Pulmonary artery endothelial cell (primary cell): ENCODE measurements at regions not wholly inside any gene's neighbourhood (a gene's known extent, or its start where the extent isn't known, plus 50 kb on each side); places are given as distances from the start of the nearest gene placed in this dataset.

Experiments used
- DNase-seq: peaks from one replicate; pipeline ENCODE4 v3.0.0-alpha.2; 2011; ENCODE audit warnings: low read depth, low spot score

DNA sequence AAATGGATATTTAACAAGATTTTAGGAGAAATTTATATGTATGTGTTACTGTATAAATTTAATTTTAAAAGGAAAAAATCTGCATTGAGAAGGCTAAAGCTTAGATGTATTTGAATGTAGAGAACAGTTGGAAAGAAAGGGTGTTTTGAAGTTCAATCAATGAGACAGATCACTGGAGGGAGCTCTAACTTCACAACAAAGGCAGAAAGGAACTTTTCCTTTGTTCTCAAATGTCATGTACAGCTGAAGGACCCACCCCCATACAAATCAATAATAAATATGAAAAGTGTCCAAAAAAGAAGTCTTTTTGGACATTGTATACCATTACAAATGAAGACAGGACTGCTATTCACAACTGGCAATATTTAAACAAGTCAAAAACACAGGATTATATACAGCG, 403.4 kb downstream of the DNAJB9 start:
- no peak for DNase-seq

DNA sequence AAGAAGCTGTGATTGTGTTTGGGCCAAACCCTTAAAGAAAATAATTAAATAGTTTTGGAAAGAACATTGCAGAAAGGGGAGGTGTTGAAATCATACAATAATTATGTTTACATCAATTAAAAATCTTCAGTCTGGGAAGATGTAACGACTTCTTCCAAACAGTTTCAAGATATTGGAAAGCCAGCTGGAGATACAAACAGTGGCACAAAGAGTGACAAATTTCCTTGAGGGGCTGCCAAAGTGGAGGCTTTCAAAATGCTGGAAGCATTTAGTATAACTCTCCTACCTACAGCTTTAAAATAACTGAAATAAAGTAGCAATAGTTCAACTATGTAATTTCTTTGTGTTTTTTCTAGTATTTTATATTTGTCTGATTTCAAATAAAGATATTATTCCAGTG, 405.0 kb downstream of the DNAJB9 start:
- DNase-seq, result no peak

DNA sequence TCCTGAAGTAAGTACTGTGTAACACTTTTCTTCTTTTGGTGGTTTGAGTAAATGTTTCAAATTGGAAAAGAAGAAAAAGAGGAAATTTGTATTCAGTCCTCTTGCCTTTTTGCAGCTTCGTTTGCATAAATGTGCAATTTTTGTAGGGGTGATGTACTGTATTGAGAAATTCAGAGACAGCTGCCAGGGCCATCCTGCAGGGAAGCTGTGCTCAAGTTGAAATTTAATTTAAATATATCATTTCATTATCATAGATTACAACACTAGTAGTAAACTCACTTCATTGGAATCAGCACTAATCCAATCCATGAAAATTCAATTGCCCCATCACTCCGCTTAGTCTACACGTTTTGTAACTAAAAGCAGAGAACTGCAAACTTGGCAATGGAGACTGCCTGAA, 415.4 kb downstream of the DNAJB9 start:
- DNase-seq, result no peak

DNA sequence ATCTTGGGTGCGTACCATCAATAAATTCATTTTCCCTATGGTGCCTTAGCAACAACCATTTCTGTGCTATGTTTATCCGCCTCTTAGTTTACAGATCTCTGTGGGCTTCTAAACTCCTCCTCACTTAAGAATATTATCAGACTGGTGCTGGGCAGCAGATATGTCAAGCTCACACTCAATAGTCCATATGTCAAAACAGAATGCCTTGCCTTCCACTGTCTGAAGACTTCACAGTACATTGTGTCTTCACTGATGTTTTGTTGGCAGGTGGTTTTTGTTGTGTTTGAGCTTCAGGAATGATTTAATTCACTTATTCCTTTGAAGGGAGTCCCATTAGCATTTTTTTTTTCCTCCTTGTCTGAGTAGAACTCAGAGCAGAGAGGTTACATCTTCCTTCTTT, 419.6 kb downstream of the DNAJB9 start:
- DNase-seq, result no peak

DNA sequence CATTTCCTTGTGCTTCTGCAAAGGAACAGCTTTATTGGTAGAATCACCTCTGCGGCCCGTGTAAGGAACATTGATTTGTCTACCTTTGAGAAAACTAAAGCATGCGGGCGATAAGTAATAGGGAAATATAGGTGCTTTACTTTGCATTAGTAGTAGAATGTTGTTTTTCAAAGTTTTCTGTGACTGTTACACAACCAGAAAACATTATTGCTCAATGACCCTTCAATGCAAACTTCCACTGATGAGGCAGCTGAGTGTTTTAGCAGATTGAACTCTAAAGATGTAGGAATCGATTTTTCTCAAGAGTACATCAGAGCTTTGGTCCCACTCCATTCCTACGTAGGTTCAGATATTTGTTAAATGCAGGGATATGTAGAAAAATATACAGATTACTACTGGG, 427.8 kb downstream of the DNAJB9 start:
- DNase-seq, result no peak

DNA sequence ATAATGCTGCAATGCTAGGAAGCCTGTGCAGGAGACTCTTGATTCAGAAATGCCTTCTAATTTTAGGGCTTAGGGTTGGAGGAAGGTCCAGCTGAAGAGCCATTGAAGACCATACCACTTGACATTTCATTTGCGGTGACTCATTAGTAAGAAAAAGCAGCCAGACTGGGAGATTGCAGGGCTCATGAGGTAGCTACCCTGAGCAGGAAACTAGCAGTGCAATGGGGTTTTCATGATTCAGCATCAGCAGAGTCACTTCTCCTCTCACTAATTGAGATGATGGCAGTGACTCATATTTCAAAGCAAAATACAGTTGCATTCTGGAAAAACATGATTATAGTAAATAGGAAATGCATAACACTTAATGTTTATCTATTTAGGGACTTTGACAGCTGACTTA, 434.1 kb downstream of the DNAJB9 start:
- no peak for DNase-seq

DNA sequence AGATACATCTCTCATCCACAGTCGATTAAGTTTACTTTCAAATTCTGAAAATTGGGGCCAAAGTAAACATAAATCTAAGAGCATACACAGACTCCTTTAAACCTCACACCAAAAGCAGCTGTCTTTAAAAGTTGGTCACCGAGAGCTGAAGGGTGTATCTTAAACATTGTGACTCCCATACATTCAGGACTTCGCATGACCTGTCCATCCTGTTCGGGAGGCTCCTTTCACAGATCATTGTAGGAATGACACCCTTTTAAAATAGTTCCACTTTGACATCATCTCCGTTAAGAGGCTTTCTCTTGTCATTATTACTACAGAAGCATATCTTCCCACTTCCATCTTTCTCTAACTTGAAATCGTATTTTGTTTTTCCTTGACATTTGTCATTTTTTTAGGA, 440.0 kb downstream of the DNAJB9 start:
- no peak for DNase-seq

DNA sequence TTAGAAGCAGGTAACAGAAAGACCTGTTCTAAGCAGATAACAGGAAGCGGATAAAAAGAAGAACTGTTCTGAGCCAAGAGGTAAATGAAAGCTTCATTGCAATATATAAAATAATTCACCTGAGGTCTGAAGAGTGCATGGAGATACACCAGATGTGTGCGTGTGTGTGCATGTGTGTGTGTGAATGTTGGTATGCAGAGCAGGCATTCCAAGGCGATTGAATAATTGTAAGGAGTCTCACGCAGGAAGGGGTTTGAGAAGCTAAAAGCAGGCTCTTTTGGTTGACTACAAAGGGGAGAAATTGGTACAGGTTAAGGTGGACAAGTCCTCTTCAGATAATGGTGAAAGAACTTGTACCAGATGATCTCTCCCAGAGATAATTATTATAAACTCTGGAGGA, 450.6 kb downstream of the DNAJB9 start:
- DNase-seq, result no peak

DNA sequence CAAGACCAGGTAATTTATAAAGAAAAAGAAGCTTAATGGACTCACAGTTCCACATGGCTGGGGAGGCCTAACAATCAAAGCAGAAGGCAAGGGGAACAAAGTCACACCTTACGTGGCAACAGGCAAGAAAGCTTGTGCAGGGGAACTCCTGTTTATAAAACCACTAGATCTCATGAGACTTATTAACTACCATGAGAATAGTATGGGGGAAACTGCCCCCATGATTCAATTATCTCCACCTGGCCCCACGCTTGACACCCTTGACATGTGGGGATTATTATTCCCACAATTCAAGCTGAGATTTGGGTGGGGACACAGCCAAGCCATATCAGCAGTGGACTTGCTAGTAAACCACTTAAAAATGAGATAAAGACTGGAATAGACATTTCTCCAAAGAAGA, 451.7 kb downstream of the DNAJB9 start:
- DNase-seq, result no peak

- no peak for DNase-seq
Observed at GRCh38 chr7:109029866-109030265, 460.2 kb downstream of the DNAJB9 start.

DNA sequence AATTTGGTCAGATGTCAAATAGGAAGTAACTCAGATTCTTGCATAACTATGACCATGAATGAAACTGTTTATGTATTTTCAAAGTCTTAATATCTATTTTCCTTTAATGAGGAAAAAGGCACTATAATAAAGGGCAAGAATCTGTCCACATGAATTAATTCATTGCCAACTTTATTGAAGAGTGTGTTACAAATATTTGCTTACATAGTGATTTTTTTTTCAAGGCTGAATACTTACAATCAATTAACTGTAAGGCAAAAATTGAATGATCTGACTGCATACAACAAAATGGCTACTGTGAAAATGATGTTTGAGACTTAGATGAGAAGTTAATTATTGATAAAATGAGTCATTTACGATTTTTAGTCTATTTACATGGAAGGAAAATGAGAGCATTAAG, 475.0 kb downstream of the DNAJB9 start:
- DNase-seq, result no peak

- DNase-seq, result no peak
Observed at GRCh38 chr7:109049366-109049765, 479.7 kb downstream of the DNAJB9 start.

- DNase-seq, result no peak
Observed at GRCh38 chr7:109059089-109059488, 489.4 kb downstream of the DNAJB9 start.

GRCh38 chr7:109062798-109063197, 493.1 kb downstream of the DNAJB9 start:
- no peak for DNase-seq

- no peak for DNase-seq
Observed at GRCh38 chr7:109073543-109073942, 503.9 kb downstream of the DNAJB9 start.

- no peak for DNase-seq
Observed at GRCh38 chr7:109076396-109076972, 506.8 kb downstream of the DNAJB9 start.

- DNase-seq, result no peak
Observed at GRCh38 chr7:109091042-109091441, 521.4 kb downstream of the DNAJB9 start.

DNA sequence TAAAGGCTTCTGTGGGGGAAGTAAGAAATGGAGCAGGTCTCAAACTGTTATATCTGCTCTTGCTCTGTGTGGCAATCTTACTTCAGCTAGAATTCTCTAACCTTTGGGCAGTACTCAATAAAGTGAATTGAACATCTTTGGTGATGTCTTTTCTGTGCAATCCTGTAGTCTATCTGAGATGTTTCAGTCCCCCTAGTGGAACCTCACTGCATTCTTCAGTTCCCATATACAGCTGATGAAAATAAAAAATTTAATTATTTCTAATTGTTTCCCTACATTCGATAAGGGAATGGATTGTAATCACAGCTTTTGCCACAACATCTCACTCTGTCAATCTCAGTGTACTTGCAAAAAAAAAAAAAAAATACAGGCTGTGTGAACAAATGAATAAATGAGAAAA, 522.6 kb downstream of the DNAJB9 start:
- DNase-seq, result no peak

DNA sequence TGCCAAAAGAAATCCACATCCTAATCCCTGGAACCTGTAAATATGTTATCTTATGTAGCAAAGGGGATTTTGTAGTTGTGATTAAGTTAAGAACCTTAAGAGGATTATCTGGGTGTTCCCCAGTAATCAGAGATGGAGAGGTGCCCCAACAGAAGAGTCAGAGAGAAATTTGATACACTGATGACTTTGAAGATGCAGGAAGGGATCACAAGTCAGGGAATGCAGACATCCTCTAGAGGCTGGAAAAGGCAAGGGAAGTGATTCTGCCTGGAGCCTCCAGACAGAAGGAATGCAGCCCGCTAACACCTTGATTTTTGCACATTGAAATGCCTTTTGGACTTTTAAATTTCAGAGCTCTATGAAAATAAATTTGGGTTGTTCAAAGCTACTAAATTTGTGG, 531.7 kb downstream of the DNAJB9 start:
- no peak for DNase-seq

- no peak for DNase-seq
Observed at GRCh38 chr7:109109558-109109957, 539.9 kb downstream of the DNAJB9 start.

- no peak for DNase-seq
Observed at GRCh38 chr7:109111086-109111485, 541.4 kb downstream of the DNAJB9 start.

DNA sequence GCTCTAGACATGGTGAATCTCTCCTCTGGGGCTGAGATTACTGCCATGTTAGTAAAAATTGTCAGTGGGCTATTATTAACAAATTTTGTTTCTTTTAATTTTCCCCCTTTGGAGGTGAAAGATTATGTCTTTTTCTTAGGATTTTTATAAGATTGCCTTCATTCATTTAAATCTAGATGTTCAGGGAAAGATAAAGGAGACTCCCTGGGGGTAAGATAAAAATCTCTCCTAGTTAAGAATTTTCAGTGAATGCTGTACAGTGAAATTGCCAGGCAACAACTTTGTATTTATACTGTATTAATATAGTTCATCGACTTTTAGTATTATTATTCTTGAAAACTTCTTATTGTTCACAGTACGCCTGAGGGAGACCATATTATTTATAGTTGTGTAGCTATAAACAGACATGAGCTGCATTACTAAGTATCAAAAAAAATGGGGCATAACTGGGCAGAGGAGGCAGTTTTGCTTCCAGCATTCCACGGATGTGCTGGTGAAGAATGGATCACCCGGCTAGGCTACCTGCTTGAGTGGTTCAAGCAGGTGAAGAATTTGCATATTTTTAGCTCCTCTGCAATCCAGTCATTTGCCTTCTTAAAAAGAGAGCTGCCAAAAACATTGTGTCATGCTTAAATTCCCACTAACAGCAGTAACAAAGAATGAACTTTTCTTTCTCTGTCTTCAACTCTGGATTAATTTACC, 552.1 kb downstream of the DNAJB9 start:
- DNase-seq, result no peak

GRCh38 chr7:109125001-109125400, 555.3 kb downstream of the DNAJB9 start:
- no peak for DNase-seq
